ENCODE measurements at regions not wholly inside any gene's neighbourhood (a gene's known extent, or its start where the extent isn't known, plus 50 kb on each side); places are given as distances from the start of the nearest gene placed in this dataset.
"Not testable (repeated sequence)": the region's sequence is repeated elsewhere in the genome, so short reads cannot be mapped to it uniquely, and the experiment has no call there.

- DNase-seq (ENCODE audit: extremely low read depth in 1 of 2, low read depth in 1 of 2) = not testable (repeated sequence)
These were observed 54.7 kb downstream of the OR4M2 start for GRCh38 chr15:22134941-22135566.

- DNase-seq (ENCODE audit: extremely low read depth in 1 of 2, low read depth in 1 of 2) = not testable (repeated sequence)
These were observed 57.2 kb downstream of the OR4M2 start for GRCh38 chr15:22137572-22137971.

- not testable (repeated sequence) for DNase-seq (ENCODE audit: extremely low read depth in 1 of 2, low read depth in 1 of 2)
These were observed 60.8 kb downstream of the OR4M2 start for GRCh38 chr15:22141106-22141505.

GRCh38 chr15:22148109-22148508 is 67.8 kb downstream of the OR4M2 start:
- not testable (repeated sequence) for DNase-seq (ENCODE audit: extremely low read depth in 1 of 2, low read depth in 1 of 2)

- not testable (repeated sequence) for DNase-seq (ENCODE audit: extremely low read depth in 1 of 2, low read depth in 1 of 2)
These were observed 77.9 kb downstream of the OR4M2 start for GRCh38 chr15:22158243-22158642.

GRCh38 chr15:22160283-22160682 is 80.0 kb downstream of the OR4M2 start:
- not testable (repeated sequence) for DNase-seq (ENCODE audit: extremely low read depth in 1 of 2, low read depth in 1 of 2)

GRCh38 chr15:22160741-22161140 is 80.4 kb downstream of the OR4M2 start:
- DNase-seq (ENCODE audit: extremely low read depth in 1 of 2, low read depth in 1 of 2) = not testable (repeated sequence)

GRCh38 chr15:22161398-22161797 is 81.1 kb downstream of the OR4M2 start:
- not testable (repeated sequence) for DNase-seq (ENCODE audit: extremely low read depth in 1 of 2, low read depth in 1 of 2)

GRCh38 chr15:22163715-22164114 is 83.4 kb downstream of the OR4M2 start:
- not testable (repeated sequence) for DNase-seq (ENCODE audit: extremely low read depth in 1 of 2, low read depth in 1 of 2)

- DNase-seq (ENCODE audit: extremely low read depth in 1 of 2, low read depth in 1 of 2) = not testable (repeated sequence)
These were observed 87.2 kb downstream of the OR4M2 start for GRCh38 chr15:22167521-22167920.

GRCh38 chr15:22173029-22173998 is 93.0 kb downstream of the OR4M2 start:
- DNase-seq (ENCODE audit: extremely low read depth in 1 of 2, low read depth in 1 of 2) = not testable (repeated sequence)

GRCh38 chr15:22174088-22174487 is 93.8 kb downstream of the OR4M2 start:
- DNase-seq (ENCODE audit: extremely low read depth in 1 of 2, low read depth in 1 of 2) = not testable (repeated sequence)

GRCh38 chr15:22177965-22178364 is 97.6 kb downstream of the OR4M2 start:
- not testable (repeated sequence) for DNase-seq (ENCODE audit: extremely low read depth in 1 of 2, low read depth in 1 of 2)

GRCh38 chr15:22178438-22178837 is 98.1 kb downstream of the OR4M2 start:
- DNase-seq (ENCODE audit: extremely low read depth in 1 of 2, low read depth in 1 of 2) = not testable (repeated sequence)

- DNase-seq (ENCODE audit: extremely low read depth in 1 of 2, low read depth in 1 of 2) = not testable (repeated sequence)
These were observed 98.7 kb downstream of the OR4M2 start for GRCh38 chr15:22179043-22179442.

GRCh38 chr15:22180611-22181010 is 100.3 kb downstream of the OR4M2 start:
- not testable (repeated sequence) for DNase-seq (ENCODE audit: extremely low read depth in 1 of 2, low read depth in 1 of 2)

GRCh38 chr15:22184678-22185077 is 104.4 kb downstream of the OR4M2 start:
- DNase-seq (ENCODE audit: extremely low read depth in 1 of 2, low read depth in 1 of 2) = not testable (repeated sequence)

GRCh38 chr15:22186846-22187532 is 106.7 kb downstream of the OR4M2 start:
- DNase-seq (ENCODE audit: extremely low read depth in 1 of 2, low read depth in 1 of 2) = not testable (repeated sequence)

GRCh38 chr15:22191818-22192217 is 111.5 kb downstream of the OR4M2 start:
- DNase-seq (ENCODE audit: extremely low read depth in 1 of 2, low read depth in 1 of 2) = not testable (repeated sequence)

GRCh38 chr15:22194739-22195617 is 114.7 kb downstream of the OR4M2 start:
- DNase-seq (ENCODE audit: extremely low read depth in 1 of 2, low read depth in 1 of 2) = not testable (repeated sequence)

Data from activated CD8-positive, alpha-beta memory T cell treated with anti-CD3 and anti-CD28 coated beads for 1 hour (primary cell).